Smooth muscle cell (in vitro differentiated cells): ENCODE measurements at regions not wholly inside any gene's neighbourhood (a gene's known extent, or its start where the extent isn't known, plus 50 kb on each side); places are given as distances from the start of the nearest gene placed in this dataset.

Source experiments
- DNase-seq: peaks from one replicate; lab custom pipeline; 2025; ENCODE audit not compliant: unreplicated experiment; lab: John Stamatoyannopoulos, UW
- H2AFZ ChIP-seq: fragments of 200-600 bp; sonication (generic); 2 replicates; pipeline ENCODE4 v1.6.0; 2016; ENCODE audit warnings: antibody characterized with exemption, low read depth, mild to moderate bottlenecking
- H3F3A ChIP-seq: fragments of 200-600 bp; sonication (generic); 2 replicates; pipeline ENCODE4 v1.6.0; 2017; ENCODE audit warnings: antibody characterized with exemption, low read depth
- H3K27ac ChIP-seq: fragments of 200-600 bp; sonication (generic); 2 replicates; pipeline ENCODE4 v1.5.1; 2016; ENCODE audit warnings: low read depth, mild to moderate bottlenecking
- H3K27me3 ChIP-seq: fragments of 200-600 bp; sonication (generic); 2 replicates; pipeline ENCODE4 v1.6.1; 2016; ENCODE audit warnings: low read depth, mild to moderate bottlenecking
- H3K36me3 ChIP-seq: fragments of 200-600 bp; sonication (generic); 2 replicates; pipeline ENCODE4 v1.5.1; 2016; ENCODE audit warnings: low read depth
- H3K4me1 ChIP-seq: fragments of 200-600 bp; sonication (generic); 2 replicates; pipeline ENCODE4 v1.5.1; 2016; ENCODE audit warnings: low read depth
- H3K4me2 ChIP-seq: fragments of 200-600 bp; sonication (generic); 2 replicates; pipeline ENCODE4 v1.6.0; 2016; ENCODE audit warnings: mild to moderate bottlenecking
- H3K4me3 ChIP-seq: fragments of 200-600 bp; sonication (generic); 2 replicates; pipeline ENCODE4 v1.5.1; 2016; ENCODE audit warnings: mild to moderate bottlenecking
- H3K79me2 ChIP-seq: fragments of 200-600 bp; sonication (generic); 2 replicates; pipeline ENCODE4 v1.6.0; 2016; ENCODE audit warnings: low read depth, mild to moderate bottlenecking
- H3K9ac ChIP-seq: fragments of 200-600 bp; sonication (generic); 2 replicates; pipeline ENCODE4 v1.6.0; 2016; ENCODE audit warnings: low read depth
- H3K9me3 ChIP-seq: fragments of 200-600 bp; sonication (generic); replicated peaks from 2 replicates; pipeline ENCODE4 v1.5.1; 2016; ENCODE audit warnings: low read depth
- H4K20me1 ChIP-seq: fragments of 200-600 bp; sonication (generic); 2 replicates; pipeline ENCODE4 v1.6.0; 2016; ENCODE audit warnings: low read depth
- WGBS: methylation state at CpG from one replicate; pipeline ENCODE4 v1.1.7; 2016; ENCODE audit warnings: low lambda C conversion rate; 5-methylcytosine and 5-hydroxymethylcytosine counted together
- TF ChIP-seq, protein P1 (sequence below): fragments of 200-600 bp; sonication (generic); IDR thresholded peaks from 2 replicates; pipeline ENCODE4 v1.5.1; 2017; ENCODE audit warnings: borderline replicate concordance, mild to moderate bottlenecking, antibody characterized with exemption; ENCODE audit not compliant: insufficient read depth, poor library complexity, severe bottlenecking

DNA sequence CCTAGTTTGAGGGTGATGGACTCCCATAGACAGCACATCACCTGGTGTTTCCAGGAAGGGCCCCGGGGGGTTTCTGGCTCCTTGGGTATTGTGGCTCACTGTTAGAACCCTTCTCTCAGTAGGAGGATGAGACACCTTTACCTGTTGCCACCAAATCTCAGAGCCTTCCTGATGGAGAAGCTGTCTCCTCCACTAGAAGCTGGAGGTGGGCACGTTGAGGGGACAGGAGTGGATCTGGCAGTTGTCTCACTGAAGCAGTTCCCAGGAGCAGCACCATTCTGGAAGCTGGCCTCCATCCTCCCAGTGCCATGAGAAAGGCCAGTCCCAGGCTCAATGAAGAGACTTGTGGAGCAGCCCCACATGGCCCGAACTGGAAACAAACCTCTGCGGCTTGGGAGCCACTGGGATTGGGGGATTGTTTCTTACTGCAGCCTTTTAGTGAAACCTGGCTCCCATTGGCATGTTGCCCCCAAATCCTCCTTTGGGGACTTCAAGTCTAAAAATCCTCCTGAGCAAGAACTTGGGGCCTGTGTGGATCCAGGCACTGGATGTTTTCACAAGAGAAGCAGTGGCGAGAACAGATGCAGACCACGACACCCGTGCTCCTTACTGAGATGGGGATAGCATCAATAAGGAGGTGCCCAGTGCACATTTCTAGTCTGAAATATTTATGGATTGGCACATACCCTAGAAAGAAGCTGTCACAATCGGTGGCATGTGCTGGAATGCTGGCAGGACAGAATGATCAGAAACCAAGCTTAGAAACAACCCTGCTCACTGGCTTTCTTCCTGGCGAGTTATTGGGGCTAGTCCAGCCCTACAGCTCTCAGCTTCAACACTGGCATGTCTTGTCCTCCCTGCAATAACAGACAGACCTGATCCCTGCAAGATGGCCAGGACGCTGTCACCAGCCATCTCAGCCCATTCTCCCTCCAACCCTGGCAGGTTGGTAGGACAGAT lies 223.7 kb upstream of the AJAP1 start:
- no peaks in the 10 kb centered on the region for H3K27me3 ChIP-seq
- H3K4me1 ChIP-seq, result no peaks in the 10 kb centered on the region
- TF ChIP-seq, protein P1, sequence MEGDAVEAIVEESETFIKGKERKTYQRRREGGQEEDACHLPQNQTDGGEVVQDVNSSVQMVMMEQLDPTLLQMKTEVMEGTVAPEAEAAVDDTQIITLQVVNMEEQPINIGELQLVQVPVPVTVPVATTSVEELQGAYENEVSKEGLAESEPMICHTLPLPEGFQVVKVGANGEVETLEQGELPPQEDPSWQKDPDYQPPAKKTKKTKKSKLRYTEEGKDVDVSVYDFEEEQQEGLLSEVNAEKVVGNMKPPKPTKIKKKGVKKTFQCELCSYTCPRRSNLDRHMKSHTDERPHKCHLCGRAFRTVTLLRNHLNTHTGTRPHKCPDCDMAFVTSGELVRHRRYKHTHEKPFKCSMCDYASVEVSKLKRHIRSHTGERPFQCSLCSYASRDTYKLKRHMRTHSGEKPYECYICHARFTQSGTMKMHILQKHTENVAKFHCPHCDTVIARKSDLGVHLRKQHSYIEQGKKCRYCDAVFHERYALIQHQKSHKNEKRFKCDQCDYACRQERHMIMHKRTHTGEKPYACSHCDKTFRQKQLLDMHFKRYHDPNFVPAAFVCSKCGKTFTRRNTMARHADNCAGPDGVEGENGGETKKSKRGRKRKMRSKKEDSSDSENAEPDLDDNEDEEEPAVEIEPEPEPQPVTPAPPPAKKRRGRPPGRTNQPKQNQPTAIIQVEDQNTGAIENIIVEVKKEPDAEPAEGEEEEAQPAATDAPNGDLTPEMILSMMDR, result no peak
- no peaks in the 10 kb centered on the region for H3K79me2 ChIP-seq
- no peak overlapping the region for H3K4me3 ChIP-seq
- no peak overlapping the region for H3K4me2 ChIP-seq
- 87% methylated on average over 10 of the region's 10 CpGs for WGBS
- H2AFZ ChIP-seq, result no peak overlapping the region
- H3F3A ChIP-seq, result no peaks in the 10 kb centered on the region
- no peaks in the 10 kb centered on the region for H3K9me3 ChIP-seq
- H4K20me1 ChIP-seq, result no peaks in the 10 kb centered on the region
- no peak overlapping the region for H3K9ac ChIP-seq
- no peak overlapping the region for H3K27ac ChIP-seq
- no peaks in the 10 kb centered on the region for H3K36me3 ChIP-seq
- no peak for DNase-seq

DNA sequence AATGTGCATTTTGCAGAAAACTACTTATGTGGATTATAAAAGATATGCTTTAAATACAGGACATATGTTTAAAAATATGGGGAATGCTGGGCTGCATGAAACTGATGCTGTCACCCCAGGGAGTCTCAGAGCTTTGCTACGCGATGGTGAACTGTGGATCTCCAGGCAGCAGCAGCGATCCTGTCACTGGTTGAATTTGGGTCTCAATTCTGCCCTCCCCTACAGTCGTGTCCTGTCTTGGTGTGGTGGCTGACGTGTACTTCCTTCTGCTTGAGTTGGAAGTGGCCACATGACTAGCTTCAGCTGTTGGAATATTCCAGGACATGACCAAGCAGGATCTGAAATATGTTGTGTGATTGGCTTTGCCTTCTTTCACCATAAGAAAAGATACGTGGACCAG lies 222.9 kb upstream of the AJAP1 start:
- H3K4me3 ChIP-seq, result no peak overlapping the region
- WGBS, result 85% methylated on average over 6 of the region's 6 CpGs
- H3K36me3 ChIP-seq, result no peaks in the 10 kb centered on the region
- no peak for DNase-seq
- no peak overlapping the region for H2AFZ ChIP-seq
- no peaks in the 10 kb centered on the region for H4K20me1 ChIP-seq
- H3K9ac ChIP-seq, result no peak overlapping the region
- H3K4me1 ChIP-seq, result no peaks in the 10 kb centered on the region
- no peak overlapping the region for H3K27ac ChIP-seq
- no peaks in the 10 kb centered on the region for H3K9me3 ChIP-seq
- H3K79me2 ChIP-seq, result no peaks in the 10 kb centered on the region
- no peaks in the 10 kb centered on the region for H3K27me3 ChIP-seq
- H3F3A ChIP-seq, result no peaks in the 10 kb centered on the region
- TF ChIP-seq, protein P1, result no peak
- H3K4me2 ChIP-seq, result no peak overlapping the region

DNA sequence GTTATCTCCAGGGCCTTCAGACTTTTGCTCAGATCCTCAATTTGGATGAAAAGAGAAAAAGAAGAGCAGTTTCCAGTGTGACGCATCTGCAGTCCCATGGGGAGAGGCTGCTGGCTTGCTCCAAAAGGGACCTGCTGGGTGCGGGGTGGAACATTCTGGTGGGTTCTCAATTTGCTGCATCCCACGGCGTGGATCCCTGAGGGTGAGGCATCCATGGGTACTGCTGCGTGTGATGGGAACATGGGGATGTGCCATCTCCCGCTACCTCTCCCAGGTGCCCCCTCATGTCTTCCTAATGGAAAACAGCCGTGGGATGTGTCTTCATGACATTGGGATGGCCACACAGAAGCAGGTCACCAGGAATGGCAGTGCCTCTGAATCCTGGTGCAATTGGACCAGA lies 221.3 kb upstream of the AJAP1 start:
- H3K9me3 ChIP-seq, result no peaks in the 10 kb centered on the region
- WGBS, result 95% methylated on average over 7 of the region's 7 CpGs
- TF ChIP-seq, protein P1, result no peak
- no peaks in the 10 kb centered on the region for H3F3A ChIP-seq
- H3K4me2 ChIP-seq, result no peak overlapping the region
- H3K27me3 ChIP-seq, result no peaks in the 10 kb centered on the region
- H3K4me3 ChIP-seq, result no peak overlapping the region
- H3K9ac ChIP-seq, result no peak overlapping the region
- H3K36me3 ChIP-seq, result no peaks in the 10 kb centered on the region
- H3K27ac ChIP-seq, result no peak overlapping the region
- DNase-seq, result no peak
- H2AFZ ChIP-seq, result no peak overlapping the region
- H3K79me2 ChIP-seq, result no peaks in the 10 kb centered on the region
- H4K20me1 ChIP-seq, result no peaks in the 10 kb centered on the region
- no peaks in the 10 kb centered on the region for H3K4me1 ChIP-seq

DNA sequence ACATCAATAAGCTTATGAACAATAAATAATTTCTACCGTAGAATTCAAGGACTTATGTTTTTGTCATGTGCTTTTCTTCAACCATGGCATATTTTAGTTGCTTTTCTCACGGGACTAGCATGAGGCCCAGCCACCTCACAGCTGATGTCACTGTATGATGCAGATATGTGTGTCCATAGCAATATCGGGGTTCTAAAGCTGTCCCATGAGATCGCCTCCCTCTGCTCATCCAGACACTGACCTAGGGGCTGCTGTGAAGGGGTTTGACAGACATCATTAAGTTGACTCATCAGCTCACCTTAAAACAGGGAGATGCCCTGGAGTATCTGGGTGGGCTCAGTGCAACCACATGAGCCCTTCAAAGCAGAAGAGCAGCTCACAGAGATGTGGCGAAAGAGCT lies 210.3 kb upstream of the AJAP1 start:
- TF ChIP-seq, protein P1, result no peak
- Histone ChIP-seq H3K4me2 (no peak overlapping the region), H3K27ac (no peak overlapping the region), H3K4me3 (no peak overlapping the region), H4K20me1 (no peaks in the 10 kb centered on the region), H3K36me3 (no peaks in the 10 kb centered on the region), H3K79me2 (no peaks in the 10 kb centered on the region), H3K9me3 (no peaks in the 10 kb centered on the region), H3K9ac (no peak overlapping the region), H3K27me3 (no peaks in the 10 kb centered on the region), H2AFZ (no peak overlapping the region), H3F3A (no peaks in the 10 kb centered on the region), H3K4me1 (peaks cover 9% of the 10 kb centered on the region)
- WGBS, result 81% methylated on average over 5 of the region's 5 CpGs
- DNase-seq, result no peak
